H9 (cell line): ENCODE measurements at regions not wholly inside any gene's neighbourhood (a gene's known extent, or its start where the extent isn't known, plus 50 kb on each side); places are given as distances from the start of the nearest gene placed in this dataset.

Source experiments
- DNase-seq: peaks from one replicate; pipeline ENCODE4 v3.0.0-alpha.2; 2017
- H2AFZ ChIP-seq: one replicate; pipeline ENCODE4 v1.6.1; 2013; ENCODE audit warnings: mild to moderate bottlenecking, low read length, control low read depth, moderate library complexity
- H2AK5ac ChIP-seq: 2 replicates; pipeline ENCODE4 v1.6.1; 2013; ENCODE audit warnings: low read length, control low read depth, mixed read lengths; ENCODE audit not compliant: insufficient read length
- H2BK120ac ChIP-seq: one replicate; pipeline ENCODE4 v1.6.1; 2013; ENCODE audit warnings: low read depth, mild to moderate bottlenecking, low read length, control low read depth, inconsistent platforms; ENCODE audit not compliant: poor library complexity, severe bottlenecking
- H2BK12ac ChIP-seq: 2 replicates; pipeline ENCODE4 v1.6.1; 2013; ENCODE audit warnings: low read length, control low read depth, mixed read lengths, low read depth; ENCODE audit not compliant: insufficient read length
- H2BK15ac ChIP-seq: 2 replicates; pipeline ENCODE4 v1.6.1; 2013; ENCODE audit warnings: low read depth, low read length, control low read depth
- H2BK20ac ChIP-seq: one replicate; pipeline ENCODE4 v1.6.1; 2013; ENCODE audit warnings: low read depth, mild to moderate bottlenecking, low read length, control low read depth, inconsistent platforms; ENCODE audit not compliant: poor library complexity, severe bottlenecking
- H2BK5ac ChIP-seq: 2 replicates; pipeline ENCODE4 v1.6.1; 2013; ENCODE audit warnings: low read length, control low read depth, mixed read lengths; ENCODE audit not compliant: insufficient read length
- H3K14ac ChIP-seq: 2 replicates; pipeline ENCODE4 v1.6.1; 2013; ENCODE audit warnings: low read length, control low read depth; ENCODE audit not compliant: insufficient read depth
- H3K18ac ChIP-seq: 2 replicates; pipeline ENCODE4 v1.6.1; 2013; ENCODE audit warnings: low read depth, mild to moderate bottlenecking, mixed read lengths, low read length, control low read depth; ENCODE audit not compliant: insufficient read length
- H3K23ac ChIP-seq: 2 replicates; pipeline ENCODE4 v1.6.1; 2013; ENCODE audit warnings: low read length, control low read depth, mixed read lengths, low read depth; ENCODE audit not compliant: insufficient read length
- H3K23me2 ChIP-seq: 2 replicates; pipeline ENCODE4 v1.6.1; 2013; ENCODE audit warnings: low read depth, mild to moderate bottlenecking, mixed read lengths, low read length, control low read depth; ENCODE audit not compliant: insufficient read length, poor library complexity, severe bottlenecking
- H3K27ac ChIP-seq: 2 replicates; pipeline ENCODE4 v1.5.1; 2013; ENCODE audit warnings: low read length, control low read depth, mixed read lengths, low read depth; ENCODE audit not compliant: insufficient read length
- H3K27me3 ChIP-seq: 2 replicates; pipeline ENCODE4 v1.6.1; 2013; ENCODE audit warnings: low read length, control low read depth, inconsistent platforms; ENCODE audit not compliant: insufficient read depth
- H3K4ac ChIP-seq: 2 replicates; pipeline ENCODE4 v1.6.1; 2013; ENCODE audit warnings: low read depth, mild to moderate bottlenecking, control low read depth, inconsistent platforms, low read length, moderate library complexity
- H3K4me1 ChIP-seq: 2 replicates; pipeline ENCODE4 v1.6.1; 2013; ENCODE audit warnings: low read length, control low read depth, inconsistent platforms; ENCODE audit not compliant: insufficient read depth
- H3K4me2 ChIP-seq: 2 replicates; pipeline ENCODE4 v1.6.1; 2013; ENCODE audit warnings: low read length, control low read depth, mixed read lengths; ENCODE audit not compliant: insufficient read length, insufficient read depth
- H3K56ac ChIP-seq: 2 replicates; pipeline ENCODE4 v1.6.1; 2013; ENCODE audit warnings: low read depth, mild to moderate bottlenecking, mixed read lengths, low read length, control low read depth; ENCODE audit not compliant: insufficient read length
- H3K79me1 ChIP-seq: 2 replicates; pipeline ENCODE4 v1.6.1; 2013; ENCODE audit warnings: low read depth, mild to moderate bottlenecking, moderate library complexity, low read length, control low read depth, inconsistent platforms; ENCODE audit not compliant: insufficient read depth, poor library complexity, severe bottlenecking
- H3K79me2 ChIP-seq: 2 replicates; pipeline ENCODE4 v1.6.1; 2013; ENCODE audit warnings: low read length, control low read depth, inconsistent platforms; ENCODE audit not compliant: insufficient read depth
- H3K9ac ChIP-seq: 2 replicates; pipeline ENCODE4 v1.6.1; 2013; ENCODE audit warnings: low read length, control low read depth, mixed read lengths; ENCODE audit not compliant: insufficient read length; ENCODE audit errors: extremely low read depth
- H3K9me3 ChIP-seq: one replicate; pipeline ENCODE4 v1.6.1; 2013; ENCODE audit warnings: low read depth, low read length, inconsistent platforms; ENCODE audit not compliant: control insufficient read depth
- H3T11ph ChIP-seq: one replicate; pipeline ENCODE4 v1.6.1; 2013; ENCODE audit warnings: mild to moderate bottlenecking, low read length, control low read depth, inconsistent platforms
- H4K20me1 ChIP-seq: one replicate; pipeline ENCODE4 v1.6.1; 2013; ENCODE audit not compliant: control insufficient read depth, insufficient read length, insufficient read depth
- H4K5ac ChIP-seq: 2 replicates; pipeline ENCODE4 v1.6.1; 2013; ENCODE audit warnings: low read depth, mild to moderate bottlenecking, mixed read lengths, low read length, control low read depth; ENCODE audit not compliant: insufficient read length
- H4K8ac ChIP-seq: replicated peaks from 2 replicates; pipeline ENCODE4 v1.6.1; 2013; ENCODE audit warnings: low read length, control low read depth, mixed read lengths, low read depth; ENCODE audit not compliant: insufficient read length
- H4K91ac ChIP-seq: 2 replicates; pipeline ENCODE4 v1.6.1; 2013; ENCODE audit warnings: low read depth, mild to moderate bottlenecking, moderate library complexity, mixed read lengths, low read length, control low read depth; ENCODE audit not compliant: insufficient read length
- H3K27ac Mint-ChIP-seq, 3 experiments: 2 replicates in 2 of 3; 3 replicates in 1 of 3; pipeline ENCODE4 v1.8.0; 2020 to 2021; ENCODE audit warnings: mixed read lengths in 3 of 3, mild to moderate bottlenecking in 1 of 3, moderate library complexity in 1 of 3
- H3K27me3 Mint-ChIP-seq: 2 replicates; pipeline ENCODE4 v1.8.0; 2021; ENCODE audit warnings: low read depth, mild to moderate bottlenecking, moderate library complexity, mixed read lengths
- H3K36me3 Mint-ChIP-seq, 3 experiments: 2 replicates in 2 of 3; 3 replicates in 1 of 3; pipeline ENCODE4 v1.8.0; 2020 to 2021; ENCODE audit warnings: low read depth in 3 of 3, mixed read lengths in 3 of 3; ENCODE audit not compliant: insufficient read depth in 1 of 3
- H3K4me1 Mint-ChIP-seq, 2 experiments: 2 replicates each; pipeline ENCODE4 v1.8.0; 2020; ENCODE audit warnings: mixed read lengths in 2 of 2
- H3K4me3 Mint-ChIP-seq, 2 experiments: 2 replicates in 1 of 2; 3 replicates in 1 of 2; pipeline ENCODE4 v1.8.0; 2020 to 2021; ENCODE audit warnings: mild to moderate bottlenecking in 2 of 2, mixed read lengths in 2 of 2, moderate library complexity in 1 of 2
- H3K9me3 Mint-ChIP-seq, 2 experiments: 2 replicates in 1 of 2; 3 replicates in 1 of 2; pipeline ENCODE4 v1.8.0; 2020; ENCODE audit warnings: mild to moderate bottlenecking in 2 of 2, mixed read lengths in 2 of 2, moderate library complexity in 1 of 2
- WGBS: extraction: QIAGEN DNeasy Blood & Tissue Kit; methylation state at CpG from one replicate; pipeline ENCODE4 v1.1.7; 2013; ENCODE audit warnings: missing lambda C conversion rate, low lambda C conversion rate, mixed read lengths; ENCODE audit not compliant: insufficient read length; ENCODE audit errors: extremely low coverage; 5-methylcytosine and 5-hydroxymethylcytosine counted together
- TF ChIP-seq, protein P1 (sequence below): fragments of 200-600 bp; sonication (generic); conservative IDR thresholded peaks from 3 replicates; pipeline ENCODE4 v1.8.0; 2021; ENCODE audit warnings: antibody characterized with exemption, mild to moderate bottlenecking

DNA sequence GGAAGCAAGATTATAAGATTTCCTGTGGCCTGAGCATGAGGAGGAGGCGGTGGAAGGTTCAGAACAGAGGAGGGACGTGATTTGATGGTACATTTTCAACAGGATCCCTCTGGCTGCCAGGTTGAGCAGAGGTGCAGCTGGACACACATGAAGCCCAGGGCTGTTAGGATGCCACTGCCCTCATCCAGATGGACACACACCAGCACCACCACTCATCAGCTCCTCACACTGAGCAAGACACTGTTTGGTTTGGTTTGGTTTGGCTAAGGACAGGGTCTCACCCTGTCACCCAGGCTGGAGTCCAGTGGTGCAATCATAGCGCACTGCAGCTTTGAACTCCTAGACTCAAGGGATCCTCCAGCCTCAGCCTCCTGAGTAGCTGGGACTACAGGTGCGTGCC lies 402.6 kb upstream of the C16orf82 start:
- H3K9ac ChIP-seq, result no peak overlapping the region
- no peak overlapping the region for H3T11ph ChIP-seq
- no peak overlapping the region for H4K5ac ChIP-seq
- no peaks in the 10 kb centered on the region for H3K4me1 ChIP-seq
- no peak overlapping the region for H3K4ac ChIP-seq
- H3K4me2 ChIP-seq, result no peak overlapping the region
- H2AK5ac ChIP-seq, result no peak overlapping the region
- no peaks in the 10 kb centered on the region for H4K20me1 ChIP-seq
- no peaks in the 10 kb centered on the region for H3K36me3 Mint-ChIP-seq
- no peak overlapping the region for H2BK12ac ChIP-seq
- no peak overlapping the region for H3K14ac ChIP-seq
- TF ChIP-seq, protein P1, sequence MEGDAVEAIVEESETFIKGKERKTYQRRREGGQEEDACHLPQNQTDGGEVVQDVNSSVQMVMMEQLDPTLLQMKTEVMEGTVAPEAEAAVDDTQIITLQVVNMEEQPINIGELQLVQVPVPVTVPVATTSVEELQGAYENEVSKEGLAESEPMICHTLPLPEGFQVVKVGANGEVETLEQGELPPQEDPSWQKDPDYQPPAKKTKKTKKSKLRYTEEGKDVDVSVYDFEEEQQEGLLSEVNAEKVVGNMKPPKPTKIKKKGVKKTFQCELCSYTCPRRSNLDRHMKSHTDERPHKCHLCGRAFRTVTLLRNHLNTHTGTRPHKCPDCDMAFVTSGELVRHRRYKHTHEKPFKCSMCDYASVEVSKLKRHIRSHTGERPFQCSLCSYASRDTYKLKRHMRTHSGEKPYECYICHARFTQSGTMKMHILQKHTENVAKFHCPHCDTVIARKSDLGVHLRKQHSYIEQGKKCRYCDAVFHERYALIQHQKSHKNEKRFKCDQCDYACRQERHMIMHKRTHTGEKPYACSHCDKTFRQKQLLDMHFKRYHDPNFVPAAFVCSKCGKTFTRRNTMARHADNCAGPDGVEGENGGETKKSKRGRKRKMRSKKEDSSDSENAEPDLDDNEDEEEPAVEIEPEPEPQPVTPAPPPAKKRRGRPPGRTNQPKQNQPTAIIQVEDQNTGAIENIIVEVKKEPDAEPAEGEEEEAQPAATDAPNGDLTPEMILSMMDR, result no peak
- H2BK120ac ChIP-seq, result no peak overlapping the region
- H3K27me3 Mint-ChIP-seq, result peaks cover 5% of the 10 kb centered on the region
- H3K4me1 Mint-ChIP-seq, result peaks cover 9 to 18% of the 10 kb centered on the region in 2 experiments
- no peaks in the 10 kb centered on the region for H3K27me3 ChIP-seq
- no peak overlapping the region for H2BK5ac ChIP-seq
- H4K8ac ChIP-seq, result no peak overlapping the region
- peak overlapping the region in 1 of 3 experiments; percentile 80; a peak in 2 of 7 replicates for H3K27ac Mint-ChIP-seq
- H3K23me2 ChIP-seq, result no peaks in the 10 kb centered on the region
- H3K9me3 ChIP-seq, result no peaks in the 10 kb centered on the region
- no peaks in the 10 kb centered on the region for H3K79me1 ChIP-seq
- H3K27ac ChIP-seq, result no peak overlapping the region
- H2BK20ac ChIP-seq, result no peak overlapping the region
- no peak overlapping the region for H2AFZ ChIP-seq
- no peaks in the 10 kb centered on the region for H3K79me2 ChIP-seq
- no peak overlapping the region for H2BK15ac ChIP-seq
- H3K9me3 Mint-ChIP-seq, result no peaks in the 10 kb centered on the region
- H3K23ac ChIP-seq, result no peak overlapping the region
- no peak overlapping the region for H4K91ac ChIP-seq
- no peak overlapping the region for H3K56ac ChIP-seq
- no CpG with 5 or more reads among the region's 4 CpGs for WGBS
- no peak overlapping the region for H3K18ac ChIP-seq
- H3K4me3 Mint-ChIP-seq, result no peak overlapping the region
- no peak for DNase-seq
